ENCODE measurements at regions not wholly inside any gene's neighbourhood (a gene's known extent, or its start where the extent isn't known, plus 50 kb on each side); places are given as distances from the start of the nearest gene placed in this dataset.

- no peak for TF ChIP-seq POLR2A (IDR thresholded peaks at IDR 0.05; ENCODE audit: low read depth, low read length)
- no peak for TF ChIP-seq TAF1 (IDR thresholded peaks at IDR 0.05; ENCODE audit: borderline replicate concordance, low read depth, low read length)
- no peak for TF ChIP-seq POLR2AphosphoS5 (IDR thresholded peaks at IDR 0.05; ENCODE audit: low read depth, low read length)
Measured at GRCh38 chr13:85693889-85694511, 105.2 kb downstream of the SLITRK6 start.
